NT2/D1 (cell line): ENCODE measurements at regions not wholly inside any gene's neighbourhood (a gene's known extent, or its start where the extent isn't known, plus 50 kb on each side); places are given as distances from the start of the nearest gene placed in this dataset.

Experiments used
- DNase-seq: peaks from one replicate; pipeline ENCODE4 v3.0.0-alpha.2; 2011; ENCODE audit warnings: low read depth, low spot score
- H3K27me3 ChIP-seq: 2 replicates; pipeline ENCODE4 v1.6.0; 2011; ENCODE audit warnings: mild to moderate bottlenecking; ENCODE audit not compliant: insufficient read length, insufficient read depth
- H3K36me3 ChIP-seq: 2 replicates; pipeline ENCODE4 v1.6.1; 2011; ENCODE audit warnings: mild to moderate bottlenecking, low read length, mixed read lengths; ENCODE audit not compliant: insufficient read depth, insufficient read length
- H3K4me1 ChIP-seq: 2 replicates; pipeline ENCODE4 v1.5.1; 2011; ENCODE audit not compliant: insufficient read depth, insufficient read length
- H3K4me3 ChIP-seq: 2 replicates; pipeline ENCODE4 v1.5.1; 2011; ENCODE audit warnings: low read depth; ENCODE audit not compliant: insufficient read length
- H3K9ac ChIP-seq: 2 replicates; pipeline ENCODE4 v1.6.0; 2011; ENCODE audit warnings: low read depth; ENCODE audit not compliant: insufficient read length
- H3K9me3 ChIP-seq: 2 replicates; pipeline ENCODE4 v1.5.1; 2011; ENCODE audit warnings: mild to moderate bottlenecking, low read length; ENCODE audit not compliant: insufficient read depth
- SUZ12 ChIP-seq: IDR thresholded peaks from 2 replicates; pipeline ENCODE4 v1.6.1; 2011; ENCODE audit not compliant: insufficient read length, insufficient read depth; ENCODE audit errors: extremely low read depth
- YY1 ChIP-seq: IDR thresholded peaks from 2 replicates; pipeline ENCODE4 v1.6.1; 2011; ENCODE audit not compliant: insufficient read length, insufficient read depth
- ZNF274 ChIP-seq: IDR thresholded peaks from 2 replicates; pipeline ENCODE4 v1.6.1; 2011; ENCODE audit warnings: mild to moderate bottlenecking, low read depth, low read length

- Histone ChIP-seq H3K9me3 (peaks cover 5% of the 10 kb centered on the region; the same call in 1 of the 2 replicates), H3K4me1 (no peaks in the 10 kb centered on the region), H3K9ac (no peak overlapping the region), H3K36me3 (no peaks in the 10 kb centered on the region), H3K4me3 (no peak overlapping the region), H3K27me3 (no peaks in the 10 kb centered on the region)
- no peak for TF ChIP-seq ZNF274
- TF ChIP-seq YY1: no peak
- no peak for TF ChIP-seq SUZ12
- DNase-seq: no peak
These were observed 207.1 kb downstream of the NFATC2 start for GRCh38 chr20:51335329-51335841.

- Histone ChIP-seq H3K9ac (no peak overlapping the region), H3K4me3 (no peak overlapping the region), H3K36me3 (no peaks in the 10 kb centered on the region), H3K9me3 (peaks cover 5% of the 10 kb centered on the region; the same call in 1 of the 2 replicates), H3K4me1 (no peaks in the 10 kb centered on the region), H3K27me3 (no peaks in the 10 kb centered on the region)
- TF ChIP-seq ZNF274 (no peak), SUZ12 (no peak), YY1 (no peak)
- no peak for DNase-seq
These were observed 207.9 kb downstream of the NFATC2 start for GRCh38 chr20:51334609-51335008.

- no peak for DNase-seq
- no peaks in the 10 kb centered on the region for H3K4me1 ChIP-seq
- H3K36me3 ChIP-seq: no peaks in the 10 kb centered on the region
- H3K9me3 ChIP-seq: peaks cover 5% of the 10 kb centered on the region; the same call in 1 of the 2 replicates
- no peaks in the 10 kb centered on the region for H3K27me3 ChIP-seq
- TF ChIP-seq SUZ12 (no peak), YY1 (no peak), ZNF274 (no peak)
- H3K4me3 ChIP-seq: no peak overlapping the region
- no peak overlapping the region for H3K9ac ChIP-seq
These were observed 208.5 kb downstream of the NFATC2 start for GRCh38 chr20:51333971-51334370.

- peaks cover 5% of the 10 kb centered on the region; the same call in 1 of the 2 replicates for H3K9me3 ChIP-seq
- TF ChIP-seq ZNF274 (no peak), YY1 (no peak), SUZ12 (no peak)
- no peaks in the 10 kb centered on the region for H3K36me3 ChIP-seq
- DNase-seq: no peak
- no peaks in the 10 kb centered on the region for H3K4me1 ChIP-seq
- no peaks in the 10 kb centered on the region for H3K27me3 ChIP-seq
- no peak overlapping the region for H3K9ac ChIP-seq
- H3K4me3 ChIP-seq: no peak overlapping the region
These were observed 209.1 kb downstream of the NFATC2 start for GRCh38 chr20:51333446-51333845.

GRCh38 chr20:51331481-51331880, 211.0 kb downstream of the NFATC2 start:
- H3K4me3 ChIP-seq: no peak overlapping the region

GRCh38 chr20:51329845-51330244, 212.7 kb downstream of the NFATC2 start:
- Histone ChIP-seq H3K4me1 (no peaks in the 10 kb centered on the region), H3K9ac (no peak overlapping the region), H3K9me3 (peaks cover 11% of the 10 kb centered on the region; the same call in 1 of the 2 replicates), H3K36me3 (no peaks in the 10 kb centered on the region), H3K4me3 (no peak overlapping the region), H3K27me3 (peaks cover 3% of the 10 kb centered on the region)
- no peak for DNase-seq
- TF ChIP-seq YY1 (no peak), ZNF274 (no peak), SUZ12 (no peak)

More at GRCh38 chr20:51331481-51331880, 211.0 kb downstream of the NFATC2 start:
- H3K4me1 ChIP-seq: no peaks in the 10 kb centered on the region
- H3K36me3 ChIP-seq: no peaks in the 10 kb centered on the region
- no peaks in the 10 kb centered on the region for H3K9me3 ChIP-seq
- H3K9ac ChIP-seq: no peak overlapping the region
- no peaks in the 10 kb centered on the region for H3K27me3 ChIP-seq
- no peak for DNase-seq
- TF ChIP-seq SUZ12 (no peak), ZNF274 (no peak), YY1 (no peak)

- no peak overlapping the region for H3K4me3 ChIP-seq
- TF ChIP-seq ZNF274 (no peak), SUZ12 (no peak), YY1 (no peak)
- no peak for DNase-seq
- no peaks in the 10 kb centered on the region for H3K36me3 ChIP-seq
- H3K4me1 ChIP-seq: peaks cover 3% of the 10 kb centered on the region
- peaks cover 11% of the 10 kb centered on the region; the same call in 1 of the 2 replicates for H3K9me3 ChIP-seq
- H3K27me3 ChIP-seq: peaks cover 3% of the 10 kb centered on the region
- no peak overlapping the region for H3K9ac ChIP-seq
These were observed 215.2 kb downstream of the NFATC2 start for GRCh38 chr20:51327251-51327841.
